Esophagus muscularis mucosa (tissue), 4 donors: ENCODE measurements at regions not wholly inside any gene's neighbourhood (a gene's known extent, or its start where the extent isn't known, plus 50 kb on each side); places are given as distances from the start of the nearest gene placed in this dataset.

Source experiments
- CTCF ChIP-seq, 3 experiments: fragments of 200-600 bp in 2 of 3; fragments of 450-650 bp in 1 of 3; sonication (generic) in 2 of 3; IDR thresholded peaks; one replicate each; pipeline ENCODE4 v1.5.1; 2017 to 2019; ENCODE audit warnings: antibody characterized with exemption in 3 of 3, mild to moderate bottlenecking in 2 of 3, moderate library complexity in 1 of 3
- EP300 ChIP-seq: sonication (generic); formaldehyde crosslinking; IDR thresholded peaks from one replicate; pipeline ENCODE4 v1.6.1; 2017; ENCODE audit warnings: antibody characterized with exemption
- POLR2AphosphoS5 ChIP-seq, 2 donors: sonication (generic); formaldehyde crosslinking; IDR thresholded peaks; one replicate each; pipeline ENCODE4 v1.6.1; 2017; ENCODE audit warnings: antibody characterized with exemption in 2 of 2

- TF ChIP-seq POLR2AphosphoS5 (IDR thresholded peaks at IDR 0.05) (no peak), CTCF (IDR thresholded peaks at IDR 0.05) (no peak), EP300 (no peak)
Observed at GRCh38 chr3:145522893-145523651, 637.9 kb downstream of the PLOD2 start.
